ENCODE measurements at regions not wholly inside any gene's neighbourhood (a gene's known extent, or its start where the extent isn't known, plus 50 kb on each side); places are given as distances from the start of the nearest gene placed in this dataset.

- CTCF ChIA-PET: no interaction called here
These were observed 87.0 kb upstream of the WARS2 start for GRCh38 chr1:119227456-119227855.

GRCh38 chr1:119228335-119229080 is 88.1 kb upstream of the WARS2 start:
- TF ChIP-seq CTCF (IDR thresholded peaks at IDR 0.05; ENCODE audit: insufficient read depth, low read depth, low read length): no peak
- no peak overlapping the region for H3K4me3 ChIP-seq (ENCODE audit: low read depth, low read length)
- CTCF ChIA-PET: interaction anchor here (0.8 kb wide), 1 partner anchor 15 kb away, joined by 3 read pairs; no protein-coding TSS in a partner anchor
- no peaks in the 10 kb centered on the region; the same call in 1 of the 2 replicates for H3K27me3 ChIP-seq (ENCODE audit: control insufficient read depth, insufficient read depth, low read length)
- H3K36me3 ChIP-seq (ENCODE audit: control insufficient read depth, insufficient read depth, low read length): no peaks in the 10 kb centered on the region
- POLR2A ChIA-PET: no interaction called here
- DNase-seq (ENCODE audit: low read depth): no peak

More at GRCh38 chr1:119227456-119227855, 87.0 kb upstream of the WARS2 start:
- Histone ChIP-seq H3K36me3 (ENCODE audit: control insufficient read depth, insufficient read depth, low read length) (no peaks in the 10 kb centered on the region), H3K4me3 (ENCODE audit: low read depth, low read length) (no peak overlapping the region), H3K27me3 (ENCODE audit: control insufficient read depth, insufficient read depth, low read length) (no peaks in the 10 kb centered on the region)
- TF ChIP-seq CTCF (IDR thresholded peaks at IDR 0.05; ENCODE audit: insufficient read depth, low read depth, low read length): no peak
- POLR2A ChIA-PET: no interaction called here
- no peak for DNase-seq (ENCODE audit: low read depth)

GRCh38 chr1:119235120-119235519 is 94.7 kb upstream of the WARS2 start:
- CTCF ChIA-PET: interaction anchor here (1.8 kb wide), 1 partner anchor 38 kb away, joined by 3 read pairs; no protein-coding TSS in a partner anchor
- DNase-seq (ENCODE audit: low read depth): no peak
- H3K27me3 ChIP-seq (ENCODE audit: control insufficient read depth, insufficient read depth, low read length): no peaks in the 10 kb centered on the region; the same call in 1 of the 2 replicates
- no peak for TF ChIP-seq CTCF (IDR thresholded peaks at IDR 0.05; ENCODE audit: insufficient read depth, low read depth, low read length)
- POLR2A ChIA-PET: no interaction called here
- no peak overlapping the region for H3K4me3 ChIP-seq (ENCODE audit: low read depth, low read length)
- no peaks in the 10 kb centered on the region for H3K36me3 ChIP-seq (ENCODE audit: control insufficient read depth, insufficient read depth, low read length)

- Histone ChIP-seq H3K4me3 (ENCODE audit: low read depth, low read length) (no peak overlapping the region), H3K27me3 (ENCODE audit: control insufficient read depth, insufficient read depth, low read length) (no peaks in the 10 kb centered on the region), H3K36me3 (ENCODE audit: control insufficient read depth, insufficient read depth, low read length) (no peaks in the 10 kb centered on the region)
- DNase-seq (ENCODE audit: low read depth): no peak
- ChIA-PET CTCF (interaction anchor here (0.6 to 1.3 kb wide), 3 partner anchors 8 to 92 kb away, joined by 3 read pairs; no protein-coding TSS in a partner anchor), POLR2A (no interaction called here)
- no peak for TF ChIP-seq CTCF (IDR thresholded peaks at IDR 0.05; ENCODE audit: insufficient read depth, low read depth, low read length)
These were observed 105.4 kb upstream of the WARS2 start for GRCh38 chr1:119245881-119246280.

- no peak overlapping the region for H3K4me3 ChIP-seq (ENCODE audit: low read depth, low read length)
- H3K27me3 ChIP-seq (ENCODE audit: control insufficient read depth, insufficient read depth, low read length): no peaks in the 10 kb centered on the region
- ChIA-PET POLR2A (no interaction called here), CTCF (no interaction called here)
- H3K36me3 ChIP-seq (ENCODE audit: control insufficient read depth, insufficient read depth, low read length): no peaks in the 10 kb centered on the region
- no peak for TF ChIP-seq CTCF (IDR thresholded peaks at IDR 0.05; ENCODE audit: insufficient read depth, low read depth, low read length)
- no peak for DNase-seq (ENCODE audit: low read depth)
These were observed 108.8 kb upstream of the WARS2 start for GRCh38 chr1:119249283-119249682.

Data from BJ (cell line).